Breast epithelium (tissue), 3 donors: ENCODE measurements at regions not wholly inside any gene's neighbourhood (a gene's known extent, or its start where the extent isn't known, plus 50 kb on each side); places are given as distances from the start of the nearest gene placed in this dataset.

Experiments used
- CTCF ChIP-seq, 3 donors: fragments of 450-650 bp; IDR thresholded peaks; one replicate each; pipeline ENCODE4 v1.5.1; 2016 to 2017; ENCODE audit warnings: antibody characterized with exemption in 3 of 3, mild to moderate bottlenecking in 3 of 3, moderate library complexity in 3 of 3
- POLR2A ChIP-seq: fragments of 450-650 bp; IDR thresholded peaks from one replicate; pipeline ENCODE4 v1.6.1; 2016; ENCODE audit warnings: antibody characterized with exemption, mild to moderate bottlenecking, moderate library complexity

GRCh38 chrX:97843200-97843811, 959.6 kb downstream of the RPA4 start:
- no peak for TF ChIP-seq POLR2A
- no peak for TF ChIP-seq CTCF (IDR thresholded peaks at IDR 0.05)
